ENCODE measurements at regions not wholly inside any gene's neighbourhood (a gene's known extent, or its start where the extent isn't known, plus 50 kb on each side); places are given as distances from the start of the nearest gene placed in this dataset.
"Not testable (repeated sequence)": the region's sequence is repeated elsewhere in the genome, so short reads cannot be mapped to it uniquely, and the experiment has no call there.

DNA sequence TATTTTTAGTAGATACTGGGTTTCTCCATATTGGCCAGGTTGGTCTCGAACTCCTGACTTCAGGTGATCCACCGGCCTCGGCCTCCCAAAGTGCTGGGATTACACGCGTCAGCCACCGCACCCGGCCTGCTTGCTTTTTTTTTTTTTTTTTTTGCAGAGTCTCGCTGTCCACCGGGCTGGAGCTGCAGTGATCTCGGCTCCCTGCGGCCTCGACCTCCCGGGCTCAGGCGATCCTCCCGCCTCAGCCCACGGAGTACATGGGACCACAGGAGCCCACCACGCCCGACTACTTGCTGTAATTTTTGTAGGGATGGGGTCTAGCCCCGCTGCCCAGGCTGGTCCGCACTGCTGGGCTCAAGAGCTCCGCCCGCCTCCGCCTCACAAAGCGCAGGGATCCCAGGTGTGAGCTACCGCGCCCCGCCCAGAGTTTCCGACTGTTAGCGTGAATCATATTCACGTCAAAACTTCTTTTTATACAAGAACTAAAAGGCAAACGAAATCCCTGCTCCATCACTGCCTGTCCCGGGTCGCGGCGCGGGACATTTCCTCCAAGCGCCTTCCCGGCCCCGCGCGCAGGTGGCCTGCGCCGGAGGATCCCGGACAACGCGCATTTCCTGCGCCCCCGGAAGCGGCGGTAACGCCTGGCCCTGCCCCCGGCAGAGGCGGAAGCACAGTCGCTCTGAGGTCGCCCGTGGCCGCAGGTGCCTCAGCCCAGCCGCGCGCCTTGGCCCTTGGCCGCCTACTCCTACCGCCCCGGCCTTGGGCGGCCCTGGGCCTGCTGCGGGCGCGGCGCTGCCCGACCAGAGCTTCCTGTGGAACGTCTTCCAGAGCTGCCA is 50.9 kb upstream of the APOD start:
- DNase-seq: not testable (repeated sequence)
